GM20000 (cell line): ENCODE measurements at regions not wholly inside any gene's neighbourhood (a gene's known extent, or its start where the extent isn't known, plus 50 kb on each side); places are given as distances from the start of the nearest gene placed in this dataset.

Experiments used
- DNase-seq: peaks from one replicate; pipeline ENCODE4 v3.0.0; 2012; ENCODE audit warnings: low spot score
- TF ChIP-seq, protein P1 (sequence below): IDR thresholded peaks from 2 replicates; pipeline ENCODE4 v1.5.1; 2012; ENCODE audit warnings: mild to moderate bottlenecking, control low read depth; ENCODE audit errors: extremely low read depth, missing control alignments

GRCh38 chr21:28272272-28272992 is 720.2 kb downstream of the LTN1 start:
- DNase-seq = no peak

DNA sequence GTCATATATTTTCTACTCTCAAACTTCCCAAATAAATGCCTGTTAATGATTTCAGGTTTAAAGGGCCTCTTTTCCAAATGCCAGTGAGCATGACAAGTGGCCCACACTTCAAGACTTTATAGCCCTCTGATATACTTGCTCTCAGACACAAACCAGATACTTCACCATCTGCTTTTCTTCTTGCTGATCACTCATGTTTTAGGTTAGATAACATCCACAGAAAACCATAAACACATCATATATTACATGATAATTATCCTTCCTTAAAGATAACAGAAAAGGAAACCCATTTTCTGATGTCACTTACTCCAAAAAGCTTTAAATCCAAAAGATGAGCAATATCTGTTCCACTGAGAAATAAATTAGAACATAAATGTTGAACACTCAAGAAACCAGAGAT is 723.5 kb downstream of the LTN1 start:
- TF ChIP-seq, protein P1, sequence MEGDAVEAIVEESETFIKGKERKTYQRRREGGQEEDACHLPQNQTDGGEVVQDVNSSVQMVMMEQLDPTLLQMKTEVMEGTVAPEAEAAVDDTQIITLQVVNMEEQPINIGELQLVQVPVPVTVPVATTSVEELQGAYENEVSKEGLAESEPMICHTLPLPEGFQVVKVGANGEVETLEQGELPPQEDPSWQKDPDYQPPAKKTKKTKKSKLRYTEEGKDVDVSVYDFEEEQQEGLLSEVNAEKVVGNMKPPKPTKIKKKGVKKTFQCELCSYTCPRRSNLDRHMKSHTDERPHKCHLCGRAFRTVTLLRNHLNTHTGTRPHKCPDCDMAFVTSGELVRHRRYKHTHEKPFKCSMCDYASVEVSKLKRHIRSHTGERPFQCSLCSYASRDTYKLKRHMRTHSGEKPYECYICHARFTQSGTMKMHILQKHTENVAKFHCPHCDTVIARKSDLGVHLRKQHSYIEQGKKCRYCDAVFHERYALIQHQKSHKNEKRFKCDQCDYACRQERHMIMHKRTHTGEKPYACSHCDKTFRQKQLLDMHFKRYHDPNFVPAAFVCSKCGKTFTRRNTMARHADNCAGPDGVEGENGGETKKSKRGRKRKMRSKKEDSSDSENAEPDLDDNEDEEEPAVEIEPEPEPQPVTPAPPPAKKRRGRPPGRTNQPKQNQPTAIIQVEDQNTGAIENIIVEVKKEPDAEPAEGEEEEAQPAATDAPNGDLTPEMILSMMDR = no peak
- no peak for DNase-seq

More at GRCh38 chr21:28272272-28272992, 720.2 kb downstream of the LTN1 start:
- TF ChIP-seq, protein P1 = no peak

DNA sequence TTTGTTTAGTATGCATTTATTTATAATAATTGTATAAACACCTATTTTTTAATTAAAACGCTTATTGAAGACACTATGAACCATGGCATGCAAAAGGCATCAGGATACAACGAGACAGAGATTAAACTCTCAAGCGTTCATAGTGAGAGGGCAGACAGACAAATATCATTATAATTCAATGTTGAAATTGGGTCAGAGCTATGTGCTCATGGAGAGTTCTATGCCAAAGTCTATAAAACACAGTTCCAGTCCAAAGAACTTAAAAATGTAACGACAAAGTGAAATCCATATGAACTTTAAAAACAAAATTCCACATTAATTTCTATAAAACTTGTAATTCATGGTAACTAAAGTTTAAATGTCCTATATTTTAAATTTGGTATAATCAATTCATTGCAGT is 724.0 kb downstream of the LTN1 start:
- no peak for DNase-seq
- TF ChIP-seq, protein P1 = no peak

DNA sequence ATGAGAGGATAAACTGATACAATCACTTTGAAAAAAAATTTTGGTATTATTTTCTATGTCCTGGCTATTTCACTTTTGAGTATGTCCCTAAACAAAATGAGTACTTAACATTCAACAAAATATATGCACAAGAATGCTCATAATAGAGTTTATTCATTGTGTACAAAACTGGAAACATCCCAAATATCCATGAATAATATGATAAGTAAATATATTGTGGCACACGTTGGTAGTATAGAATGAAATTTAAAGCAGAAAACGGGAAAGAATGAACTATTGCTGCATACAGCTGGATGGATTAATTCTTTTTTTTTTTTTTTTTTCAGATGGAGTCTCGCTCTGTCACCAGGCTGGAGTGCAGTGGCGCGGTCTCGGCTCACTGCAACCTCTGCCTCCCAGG is 725.2 kb downstream of the LTN1 start:
- DNase-seq = no peak
- TF ChIP-seq, protein P1 = no peak

- no peak for DNase-seq
- TF ChIP-seq, protein P1 = no peak
These were observed 726.6 kb downstream of the LTN1 start for GRCh38 chr21:28266061-28266460.

DNA sequence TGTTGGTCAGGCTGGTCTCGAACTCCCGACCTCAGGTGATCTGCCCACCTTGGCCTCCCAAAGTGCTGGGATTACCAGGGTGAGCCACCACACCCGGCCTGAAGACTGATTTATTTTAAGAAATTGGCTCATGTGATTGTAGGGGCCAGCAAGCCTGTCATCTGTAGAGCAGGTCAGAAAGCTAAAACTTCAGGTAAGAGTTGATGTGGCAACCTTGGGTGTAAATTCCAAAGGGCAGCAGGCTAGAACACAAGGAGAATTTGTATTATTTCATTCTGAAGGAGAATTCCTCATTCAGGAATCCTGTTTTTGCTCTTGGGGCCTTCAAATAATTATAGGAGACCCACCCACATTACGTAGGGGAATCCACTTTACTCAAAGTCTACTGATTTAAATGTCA is 728.7 kb downstream of the LTN1 start:
- no peak for DNase-seq
- TF ChIP-seq, protein P1 = no peak

DNA sequence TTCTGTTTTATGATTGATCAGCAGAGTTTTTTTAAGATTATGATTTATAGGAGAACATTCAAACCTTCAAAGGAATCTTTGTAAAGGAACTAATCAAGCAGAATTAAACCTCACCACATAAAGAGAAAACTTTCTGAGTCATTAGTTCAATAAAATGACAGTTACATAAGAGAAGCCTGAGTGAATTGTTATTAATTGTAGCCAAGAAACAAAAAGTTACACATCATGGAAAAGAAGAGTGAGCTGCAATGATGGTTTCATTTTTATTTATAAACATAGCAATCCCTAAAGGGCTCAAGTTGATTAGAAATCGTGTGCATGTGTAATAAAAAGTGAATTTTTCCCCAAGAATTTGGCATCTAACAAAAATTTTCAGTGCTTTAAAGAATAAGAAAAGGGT is 731.4 kb downstream of the LTN1 start:
- no peak for DNase-seq
- TF ChIP-seq, protein P1 = no peak
